Thyroid gland (tissue), 4 donors: ENCODE measurements at regions not wholly inside any gene's neighbourhood (a gene's known extent, or its start where the extent isn't known, plus 50 kb on each side); places are given as distances from the start of the nearest gene placed in this dataset.

Experiments
- DNase-seq, 2 donors: peaks; one replicate each; pipeline ENCODE4 v3.0.0-alpha.2; 2019
- H3K27ac ChIP-seq, 3 donors: fragments of 200-600 bp; sonication (generic); 1 replicate in 2 of 3; 2 replicates in 1 of 3; pipeline ENCODE4 v1.5.1; 2016 to 2019; ENCODE audit warnings: mild to moderate bottlenecking in 1 of 3, moderate library complexity in 1 of 3
- H3K27me3 ChIP-seq: fragments of 200-600 bp; sonication (generic); one replicate; pipeline ENCODE4 v1.5.1; 2019
- H3K36me3 ChIP-seq, 2 donors: fragments of 200-600 bp; sonication (generic); one replicate each; pipeline ENCODE4 v1.5.1; 2016 to 2019
- H3K4me1 ChIP-seq, 2 donors: fragments of 200-600 bp; sonication (generic); one replicate each; pipeline ENCODE4 v1.5.1; 2017 to 2019
- H3K4me3 ChIP-seq, 3 donors: fragments of 200-600 bp; sonication (generic); replicated peaks in 1 of 3; 1 replicate in 2 of 3; 2 replicates in 1 of 3; pipeline ENCODE4 v1.5.1; 2016; ENCODE audit warnings: mild to moderate bottlenecking in 1 of 3
- H3K9me3 ChIP-seq: fragments of 200-600 bp; sonication (generic); one replicate; pipeline ENCODE4 v1.5.1; 2017
- POLR2A ChIP-seq, 2 donors: fragments of 450-650 bp; IDR thresholded peaks; one replicate each; pipeline ENCODE4 v1.6.1; 2017; ENCODE audit warnings: antibody characterized with exemption in 2 of 2, mild to moderate bottlenecking in 2 of 2, moderate library complexity in 1 of 2
- WGBS, 2 donors: methylation state at CpG; one replicate each; pipeline ENCODE4 v1.1.5; 2017; 5-methylcytosine and 5-hydroxymethylcytosine counted together
- intact Hi-C: fragments of 100-400 bp; cut with DNase I; formaldehyde crosslinking; loops from one replicate; pipeline ENCODE4 v1.15.1; 2023
- TF ChIP-seq, protein P1 (sequence below), 6 experiments: fragments of 200-600 bp in 3 of 6; fragments of 450-650 bp in 3 of 6; sonication (generic) in 3 of 6; IDR thresholded peaks; one replicate each; pipeline ENCODE4 v1.5.1; 2016 to 2019; ENCODE audit warnings: antibody characterized with exemption in 6 of 6, mild to moderate bottlenecking in 2 of 6, inconsistent platforms in 1 of 6, moderate library complexity in 1 of 6

DNA sequence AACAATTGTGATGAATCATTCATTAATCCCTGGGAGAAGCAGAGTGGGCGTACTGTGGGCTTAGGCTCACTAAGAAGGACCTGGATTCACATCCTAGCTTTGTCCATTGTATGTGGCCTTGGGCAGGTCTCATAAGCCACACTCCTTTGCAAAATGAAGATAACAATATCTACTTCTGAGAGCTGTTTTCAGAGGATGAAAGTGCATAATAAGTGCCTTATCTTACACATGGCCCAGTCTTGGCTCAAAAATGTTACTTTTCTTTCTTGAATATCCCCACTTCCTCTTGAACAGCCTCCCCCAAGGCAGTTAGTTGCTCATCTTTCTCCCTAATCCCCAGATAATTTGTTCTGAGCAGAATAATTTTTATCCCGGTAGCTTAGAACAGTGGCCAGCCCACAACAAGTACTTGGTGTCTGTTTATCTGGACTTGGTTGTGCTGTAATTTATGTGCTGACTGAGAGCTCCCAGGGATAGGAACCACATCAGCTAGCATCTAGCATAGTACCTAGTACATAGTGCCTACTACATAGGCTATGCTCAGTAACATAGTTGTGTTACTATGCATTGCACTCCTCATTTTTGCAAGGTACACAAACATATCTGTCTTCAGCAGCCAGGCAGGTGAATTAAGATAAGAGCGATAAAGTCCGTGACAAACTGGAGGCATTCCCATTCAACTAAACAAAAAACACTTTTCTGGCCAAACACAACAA, 61.7 kb upstream of the NUDT4 start:
- no peaks in the 10 kb centered on the region for H3K27me3 ChIP-seq
- H3K36me3 ChIP-seq = no peaks in the 10 kb centered on the region
- TF ChIP-seq, protein P1, sequence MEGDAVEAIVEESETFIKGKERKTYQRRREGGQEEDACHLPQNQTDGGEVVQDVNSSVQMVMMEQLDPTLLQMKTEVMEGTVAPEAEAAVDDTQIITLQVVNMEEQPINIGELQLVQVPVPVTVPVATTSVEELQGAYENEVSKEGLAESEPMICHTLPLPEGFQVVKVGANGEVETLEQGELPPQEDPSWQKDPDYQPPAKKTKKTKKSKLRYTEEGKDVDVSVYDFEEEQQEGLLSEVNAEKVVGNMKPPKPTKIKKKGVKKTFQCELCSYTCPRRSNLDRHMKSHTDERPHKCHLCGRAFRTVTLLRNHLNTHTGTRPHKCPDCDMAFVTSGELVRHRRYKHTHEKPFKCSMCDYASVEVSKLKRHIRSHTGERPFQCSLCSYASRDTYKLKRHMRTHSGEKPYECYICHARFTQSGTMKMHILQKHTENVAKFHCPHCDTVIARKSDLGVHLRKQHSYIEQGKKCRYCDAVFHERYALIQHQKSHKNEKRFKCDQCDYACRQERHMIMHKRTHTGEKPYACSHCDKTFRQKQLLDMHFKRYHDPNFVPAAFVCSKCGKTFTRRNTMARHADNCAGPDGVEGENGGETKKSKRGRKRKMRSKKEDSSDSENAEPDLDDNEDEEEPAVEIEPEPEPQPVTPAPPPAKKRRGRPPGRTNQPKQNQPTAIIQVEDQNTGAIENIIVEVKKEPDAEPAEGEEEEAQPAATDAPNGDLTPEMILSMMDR (IDR thresholded peaks at IDR 0.05) = no peak
- no peak for TF ChIP-seq POLR2A (IDR thresholded peaks at IDR 0.05)
- H3K4me3 ChIP-seq = no peak overlapping the region
- H3K4me1 ChIP-seq = no peaks in the 10 kb centered on the region
- intact Hi-C loops = no loop called here
- H3K9me3 ChIP-seq = no peaks in the 10 kb centered on the region
- H3K27ac ChIP-seq = no peak overlapping the region
- 43 to 45% methylated on average over 4 of the region's 4 CpGs for WGBS, 2 donors
- DNase-seq = no peak

DNA sequence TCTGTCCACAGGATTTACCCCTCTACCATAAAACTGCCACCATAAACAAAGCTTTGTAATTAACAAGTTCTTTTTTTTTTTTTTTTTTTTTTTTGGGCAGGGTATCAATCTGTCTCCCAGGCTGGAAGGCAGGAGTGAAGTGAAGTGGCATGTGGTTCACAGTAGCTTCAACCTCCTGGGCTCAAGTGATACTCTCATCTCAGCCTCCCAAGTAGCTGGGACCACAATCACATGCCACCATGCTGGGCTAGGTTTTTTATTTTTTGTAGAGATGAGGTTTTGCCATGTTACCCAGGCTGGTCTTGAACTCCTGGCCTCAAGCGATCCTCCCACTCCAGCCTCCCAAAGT, 61.1 kb upstream of the NUDT4 start:
- intact Hi-C loops = no loop called here
- Histone ChIP-seq H3K4me1 (no peaks in the 10 kb centered on the region), H3K36me3 (no peaks in the 10 kb centered on the region), H3K27me3 (no peaks in the 10 kb centered on the region), H3K9me3 (no peaks in the 10 kb centered on the region), H3K4me3 (no peak overlapping the region), H3K27ac (no peak overlapping the region)
- no peak for TF ChIP-seq POLR2A (IDR thresholded peaks at IDR 0.05)
- TF ChIP-seq, protein P1 (IDR thresholded peaks at IDR 0.05) = no peak
- WGBS, 2 donors = 94% methylated on average over 1 of the region's 1 CpG
- DNase-seq = no peak

DNA sequence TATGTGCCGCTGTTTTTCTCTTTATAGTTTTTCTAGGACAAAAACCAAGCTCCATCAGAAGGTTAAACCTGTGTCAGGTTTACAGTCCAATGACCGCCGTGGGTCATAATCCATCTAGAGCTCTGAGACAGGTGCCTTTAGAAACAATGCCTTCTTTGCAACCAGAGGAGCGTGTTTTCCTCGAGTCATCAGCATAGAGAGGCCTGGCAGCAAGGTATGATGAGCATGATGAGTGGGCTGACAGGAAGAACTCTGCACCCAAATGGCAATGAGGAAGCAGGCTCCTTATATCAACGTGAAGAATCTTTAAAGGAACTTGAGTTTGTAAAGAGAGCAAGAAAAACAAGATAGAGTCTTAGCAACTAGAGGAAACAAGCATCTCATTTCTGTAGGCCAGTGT, 60.5 kb upstream of the NUDT4 start:
- Histone ChIP-seq H3K36me3 (no peaks in the 10 kb centered on the region), H3K4me1 (no peaks in the 10 kb centered on the region), H3K9me3 (no peaks in the 10 kb centered on the region), H3K27me3 (no peaks in the 10 kb centered on the region), H3K4me3 (no peak overlapping the region), H3K27ac (no peak overlapping the region)
- intact Hi-C loops = no loop called here
- WGBS, 2 donors = 61 to 64% methylated on average over 6 of the region's 6 CpGs
- DNase-seq = no peak
- TF ChIP-seq, protein P1 (IDR thresholded peaks at IDR 0.05) = no peak
- no peak for TF ChIP-seq POLR2A (IDR thresholded peaks at IDR 0.05)

DNA sequence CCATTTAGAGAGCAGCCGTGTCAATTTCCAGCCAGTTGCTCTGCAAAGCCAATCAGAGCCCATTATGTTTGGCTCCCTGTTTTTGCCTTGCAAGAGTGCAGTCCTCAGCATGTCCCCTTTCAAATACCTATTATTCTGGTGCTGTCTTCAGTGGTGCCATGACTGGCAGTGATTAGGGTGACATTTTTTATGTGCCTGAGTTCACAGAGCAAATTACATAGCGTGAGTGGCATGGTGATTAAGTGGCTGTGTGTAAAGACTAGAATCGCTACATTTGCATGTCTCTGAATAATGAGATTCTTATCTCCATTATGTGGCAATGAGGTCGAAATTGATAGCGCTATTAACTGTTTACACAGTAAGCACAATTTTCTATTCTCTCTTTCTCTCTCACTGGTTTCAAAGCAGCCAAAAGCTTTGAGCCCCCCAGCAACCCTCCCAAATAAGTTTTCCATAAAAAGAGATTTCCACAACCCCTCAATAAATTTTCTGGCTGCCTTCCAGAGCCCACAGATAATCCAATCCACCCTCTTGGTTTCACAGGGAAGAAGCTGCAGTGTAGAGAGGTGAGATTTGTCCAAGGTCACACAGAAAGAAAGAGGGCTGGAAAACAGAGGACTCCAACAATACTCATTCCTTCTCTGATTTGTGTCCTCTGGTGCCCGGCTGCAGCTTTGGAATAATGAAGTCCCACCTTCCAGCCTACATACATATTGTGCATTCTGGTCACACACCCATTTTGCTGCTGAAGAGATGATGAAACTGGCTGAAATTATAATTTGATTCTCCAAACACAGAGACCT, 58.8 kb upstream of the NUDT4 start:
- H3K4me3 ChIP-seq = no peak overlapping the region
- H3K27me3 ChIP-seq = no peaks in the 10 kb centered on the region
- DNase-seq = no peak
- no peaks in the 10 kb centered on the region for H3K4me1 ChIP-seq
- TF ChIP-seq POLR2A (IDR thresholded peaks at IDR 0.05) = no peak
- TF ChIP-seq, protein P1 (IDR thresholded peaks at IDR 0.05) = no peak
- 87 to 88% methylated on average over 6 of the region's 6 CpGs for WGBS, 2 donors
- H3K27ac ChIP-seq = no peak overlapping the region
- H3K36me3 ChIP-seq = no peaks in the 10 kb centered on the region
- no peaks in the 10 kb centered on the region for H3K9me3 ChIP-seq
- intact Hi-C loops = no loop called here

DNA sequence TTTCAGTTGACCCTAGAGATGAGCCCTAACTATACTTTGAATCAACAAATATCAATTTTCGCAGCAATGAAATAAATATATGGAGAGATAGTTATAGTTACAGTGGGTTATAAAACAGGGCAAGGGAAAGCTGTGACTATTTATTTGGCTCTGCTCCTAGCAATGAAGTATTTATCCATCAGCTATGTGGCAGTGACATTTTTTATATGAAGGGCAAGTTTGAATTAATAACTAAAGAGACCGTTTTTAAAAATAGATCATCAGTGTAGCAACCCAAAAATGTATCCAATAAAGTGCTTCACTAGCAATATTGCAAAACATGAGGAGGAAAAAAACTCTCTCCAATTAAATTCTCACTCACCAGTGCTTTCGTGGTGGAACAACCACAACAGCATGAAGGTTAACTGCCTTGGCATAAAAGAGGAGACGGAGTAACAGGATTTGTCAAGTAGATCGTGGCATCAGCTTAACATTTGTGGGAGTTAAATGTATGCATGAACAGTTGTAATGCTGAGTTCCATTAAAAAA, 58.1 kb upstream of the NUDT4 start:
- no peaks in the 10 kb centered on the region for H3K27me3 ChIP-seq
- intact Hi-C loops = no loop called here
- no peak for TF ChIP-seq POLR2A (IDR thresholded peaks at IDR 0.05)
- TF ChIP-seq, protein P1 (IDR thresholded peaks at IDR 0.05) = no peak
- DNase-seq = no peak
- no peak overlapping the region for H3K4me3 ChIP-seq
- WGBS, 2 donors = 87% methylated on average over 5 of the region's 5 CpGs
- no peaks in the 10 kb centered on the region for H3K9me3 ChIP-seq
- no peak overlapping the region for H3K27ac ChIP-seq
- H3K4me1 ChIP-seq = no peaks in the 10 kb centered on the region
- H3K36me3 ChIP-seq = no peaks in the 10 kb centered on the region
